Common myeloid progenitor, CD34-positive (primary cell): ENCODE measurements at regions not wholly inside any gene's neighbourhood (a gene's known extent, or its start where the extent isn't known, plus 50 kb on each side); places are given as distances from the start of the nearest gene placed in this dataset.

Source experiments
- CTCF ChIA-PET: fragments of 350-600 bp; sonication (Branson Sonifier 250); formaldehyde crosslinking; loops from one replicate; lab custom pipeline; 2021; ENCODE audit warnings: antibody characterized with exemption; lab: Charles Lee
- POLR2A ChIA-PET: fragments of 350-600 bp; sonication (Branson Sonifier 250); formaldehyde crosslinking; loops from one replicate; lab custom pipeline; 2021; ENCODE audit warnings: antibody characterized with exemption; lab: Charles Lee
- DNase-seq, 3 donors: peaks; one replicate each; pipeline versions ENCODE4 v3.0.0 to v3.0.0-alpha.2; 2013
- H3K27ac ChIP-seq, 2 experiments: 1 replicate in 1 of 2; 2 replicates in 1 of 2; pipeline ENCODE4 v1.7.0; 2013; ENCODE audit warnings: inconsistent platforms in 2 of 2, low read length in 2 of 2, mild to moderate bottlenecking in 2 of 2, low read depth in 1 of 2, moderate library complexity in 1 of 2; ENCODE audit not compliant: severe bottlenecking in 2 of 2, insufficient read depth in 1 of 2, poor library complexity in 1 of 2
- H3K27me3 ChIP-seq, 5 experiments: replicated peaks in 2 of 5; 1 replicate in 3 of 5; 2 replicates in 2 of 5; pipeline versions ENCODE4 v1.6.1 to v1.7.0; 2013; ENCODE audit warnings: low read length in 4 of 5, mild to moderate bottlenecking in 2 of 5, moderate library complexity in 2 of 5, inconsistent platforms in 1 of 5; ENCODE audit not compliant: insufficient read depth in 5 of 5, control insufficient read depth in 4 of 5
- H3K36me3 ChIP-seq, 4 experiments: 1 replicate in 2 of 4; 2 replicates in 2 of 4; pipeline versions ENCODE4 v1.6.1 to v1.7.0; 2013; ENCODE audit warnings: low read length in 3 of 4, control low read depth in 1 of 4, mild to moderate bottlenecking in 1 of 4; ENCODE audit not compliant: control insufficient read depth in 4 of 4, insufficient read depth in 4 of 4
- H3K4me1 ChIP-seq, 4 experiments: 1 replicate in 3 of 4; 2 replicates in 1 of 4; pipeline versions ENCODE4 v1.6.1 to v1.7.1; 2013; ENCODE audit warnings: low read length in 3 of 4, mild to moderate bottlenecking in 3 of 4, control low read depth in 1 of 4, inconsistent platforms in 1 of 4, moderate library complexity in 1 of 4; ENCODE audit not compliant: control insufficient read depth in 4 of 4, insufficient read depth in 4 of 4; ENCODE audit errors: control extremely low read depth in 1 of 4
- H3K4me3 ChIP-seq, 7 experiments: 1 replicate in 4 of 7; 2 replicates in 3 of 7; pipeline versions ENCODE4 v1.5.1 to v1.7.0; 2013; ENCODE audit warnings: mild to moderate bottlenecking in 7 of 7, low read length in 6 of 7, moderate library complexity in 6 of 7, inconsistent platforms in 2 of 7, low read depth in 2 of 7, control low read depth in 1 of 7; ENCODE audit not compliant: insufficient read depth in 4 of 7, control insufficient read depth in 1 of 7; ENCODE audit errors: extremely low read depth in 1 of 7
- H3K9me3 ChIP-seq, 5 experiments: 1 replicate in 4 of 5; 2 replicates in 1 of 5; pipeline versions ENCODE4 v1.6.1 to v1.7.1; 2013; ENCODE audit warnings: low read length in 4 of 5, mild to moderate bottlenecking in 2 of 5, inconsistent platforms in 1 of 5, low read depth in 1 of 5, moderate library complexity in 1 of 5; ENCODE audit not compliant: control insufficient read depth in 4 of 5, insufficient read depth in 2 of 5; ENCODE audit errors: control extremely low read depth in 1 of 5
- WGBS: methylation state at CpG from one replicate; pipeline ENCODE4 v1.1.5; 2013; ENCODE audit not compliant: insufficient coverage; 5-methylcytosine and 5-hydroxymethylcytosine counted together

GRCh38 chr7:53437336-53437735 is 401.9 kb downstream of the POM121L12 start:
- no peaks in the 10 kb centered on the region for H3K36me3 ChIP-seq
- CTCF ChIA-PET = no interaction called here
- POLR2A ChIA-PET = no interaction called here
- DNase-seq = no peak
- H3K9me3 ChIP-seq = no peaks in the 10 kb centered on the region
- no peak overlapping the region for H3K27ac ChIP-seq
- no peaks in the 10 kb centered on the region for H3K4me1 ChIP-seq
- WGBS = 100% methylated on average over 4 of the region's 4 CpGs
- H3K27me3 ChIP-seq = no peaks in the 10 kb centered on the region
- no peak overlapping the region for H3K4me3 ChIP-seq

DNA sequence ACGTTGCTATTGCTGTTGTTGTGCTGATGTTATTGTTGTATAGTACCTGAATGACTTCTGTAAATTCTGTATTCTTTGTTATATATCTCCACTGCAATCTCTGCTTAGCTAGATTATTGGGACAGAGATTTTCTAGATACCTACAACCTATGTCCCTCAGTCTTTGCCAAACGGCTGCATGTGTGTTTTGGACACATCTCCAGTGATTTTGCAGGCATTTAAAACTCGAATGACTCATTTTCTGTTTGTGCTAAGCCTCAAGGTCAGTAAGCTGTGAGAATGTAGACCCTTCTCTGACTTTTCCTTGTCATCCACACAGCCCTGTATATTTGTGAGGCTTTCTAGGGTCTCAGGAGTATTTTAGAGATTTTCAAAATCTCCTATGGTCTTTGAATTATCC is 410.7 kb downstream of the POM121L12 start:
- 64% methylated on average over 2 of the region's 3 CpGs for WGBS
- Histone ChIP-seq H3K4me1 (no peaks in the 10 kb centered on the region), H3K27ac (no peak overlapping the region), H3K27me3 (no peaks in the 10 kb centered on the region), H3K9me3 (no peaks in the 10 kb centered on the region), H3K36me3 (no peaks in the 10 kb centered on the region), H3K4me3 (no peak overlapping the region)
- ChIA-PET CTCF (no interaction called here), POLR2A (no interaction called here)
- no peak for DNase-seq

DNA sequence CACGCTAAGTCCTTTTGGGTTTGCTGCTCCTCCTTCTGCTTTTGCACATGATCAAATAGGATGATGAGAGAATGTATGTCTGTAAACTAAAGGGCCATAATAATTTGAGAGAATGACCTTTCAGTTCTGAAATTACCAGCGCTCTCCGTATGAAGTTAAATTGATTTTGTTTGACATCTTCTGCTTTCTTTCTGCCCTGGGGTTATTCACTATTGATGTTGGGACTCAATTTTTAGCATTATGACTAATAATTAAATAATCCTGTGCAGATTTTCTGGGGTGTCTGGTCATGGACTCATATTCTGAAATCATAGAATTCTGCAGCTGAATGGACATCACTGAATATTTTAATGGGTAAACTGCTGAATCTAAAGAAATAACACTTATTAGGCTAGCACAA is 423.2 kb downstream of the POM121L12 start:
- ChIA-PET CTCF (no interaction called here), POLR2A (no interaction called here)
- Histone ChIP-seq H3K27me3 (no peaks in the 10 kb centered on the region), H3K9me3 (no peaks in the 10 kb centered on the region), H3K27ac (no peak overlapping the region), H3K36me3 (no peaks in the 10 kb centered on the region), H3K4me1 (no peaks in the 10 kb centered on the region), H3K4me3 (no peak overlapping the region)
- DNase-seq = no peak
- WGBS = 88% methylated on average over 3 of the region's 3 CpGs

DNA sequence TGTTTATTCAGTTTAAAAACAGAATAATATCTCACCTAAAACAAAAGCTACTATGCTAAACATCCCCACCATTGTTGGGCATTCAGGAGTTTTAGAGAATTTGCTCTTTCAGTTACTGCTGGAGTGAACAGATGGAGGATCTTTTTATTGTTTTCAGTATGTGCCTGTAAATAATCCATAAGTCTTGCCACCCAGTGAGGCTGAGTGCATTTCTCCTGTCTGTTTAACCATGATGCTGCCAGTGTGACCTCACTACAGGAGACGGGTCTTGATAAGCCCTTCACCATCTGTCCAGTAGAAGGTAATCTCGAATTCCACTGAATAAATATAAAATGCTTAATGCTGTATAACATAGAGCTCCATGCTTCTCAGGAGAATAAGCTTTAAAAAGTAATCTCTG is 430.9 kb downstream of the POM121L12 start:
- WGBS = no CpG with 5 or more reads among the region's 2 CpGs
- CTCF ChIA-PET = no interaction called here
- no peaks in the 10 kb centered on the region for H3K27me3 ChIP-seq
- POLR2A ChIA-PET = no interaction called here
- H3K4me1 ChIP-seq = no peaks in the 10 kb centered on the region
- no peaks in the 10 kb centered on the region for H3K9me3 ChIP-seq
- no peak for DNase-seq
- no peaks in the 10 kb centered on the region for H3K36me3 ChIP-seq
- no peak overlapping the region for H3K27ac ChIP-seq
- H3K4me3 ChIP-seq = no peak overlapping the region

DNA sequence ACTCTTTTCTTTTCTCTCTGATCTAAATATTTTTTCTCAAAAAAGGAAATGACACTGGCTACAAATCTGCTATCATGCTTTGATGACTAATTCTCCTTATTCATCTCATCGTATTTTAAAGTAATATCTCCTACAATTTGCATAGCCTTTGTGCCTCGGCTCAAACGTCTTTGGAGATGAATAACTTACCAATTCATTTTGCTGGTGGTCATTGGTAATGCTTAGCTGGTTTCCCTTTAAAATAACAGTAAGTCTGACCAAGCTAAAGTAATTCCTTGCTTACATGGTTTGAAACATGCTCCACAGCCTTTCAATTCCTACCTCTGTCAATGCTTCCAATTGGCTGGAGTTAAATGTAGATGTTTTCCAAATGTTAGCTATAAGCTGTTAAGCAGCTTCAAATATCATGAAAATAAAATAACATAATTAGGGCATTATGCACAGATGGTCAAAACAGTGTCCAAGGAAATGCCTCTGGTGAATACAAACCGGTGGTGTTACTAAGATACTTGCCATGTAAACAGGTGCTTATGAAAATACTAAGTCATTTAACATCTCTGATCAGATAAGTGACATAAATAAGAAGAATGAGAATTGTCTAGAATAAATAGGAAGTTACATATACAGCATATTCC is 435.0 kb downstream of the POM121L12 start:
- DNase-seq = no peak
- Histone ChIP-seq H3K27ac (no peak overlapping the region), H3K9me3 (no peaks in the 10 kb centered on the region), H3K27me3 (no peaks in the 10 kb centered on the region), H3K4me1 (no peaks in the 10 kb centered on the region), H3K36me3 (no peaks in the 10 kb centered on the region), H3K4me3 (no peak overlapping the region)
- ChIA-PET CTCF (no interaction called here), POLR2A (no interaction called here)
- no CpG with 5 or more reads among the region's 4 CpGs for WGBS

GRCh38 chr7:53473371-53473770 is 437.9 kb downstream of the POM121L12 start:
- Histone ChIP-seq H3K9me3 (no peaks in the 10 kb centered on the region), H3K4me1 (no peaks in the 10 kb centered on the region), H3K27me3 (no peaks in the 10 kb centered on the region), H3K36me3 (no peaks in the 10 kb centered on the region), H3K27ac (no peak overlapping the region), H3K4me3 (no peak overlapping the region)
- POLR2A ChIA-PET = no interaction called here
- WGBS = 100% methylated on average over 1 of the region's 1 CpG
- CTCF ChIA-PET = no interaction called here
- DNase-seq = no peak

DNA sequence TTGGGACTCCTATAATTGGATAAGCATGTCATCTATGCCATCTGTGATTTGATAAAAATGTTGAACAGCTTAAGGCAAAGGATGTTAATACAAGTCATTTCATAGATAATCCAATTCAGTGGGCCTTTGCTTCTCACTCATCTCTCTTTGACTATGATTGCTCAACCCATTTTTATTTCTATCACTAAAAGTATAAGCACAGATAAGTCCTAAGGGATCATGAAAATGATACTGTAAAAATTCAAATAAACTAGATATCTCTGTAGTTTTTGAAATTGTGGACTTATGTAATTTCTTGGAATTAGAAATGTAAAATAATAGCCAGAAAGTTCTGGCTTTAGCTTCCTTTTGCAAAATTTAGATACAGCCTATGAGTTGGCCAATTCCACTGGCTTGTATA is 440.3 kb downstream of the POM121L12 start:
- DNase-seq = no peak
- Histone ChIP-seq H3K4me1 (no peaks in the 10 kb centered on the region), H3K9me3 (no peaks in the 10 kb centered on the region), H3K27ac (no peak overlapping the region), H3K36me3 (no peaks in the 10 kb centered on the region), H3K4me3 (no peak overlapping the region), H3K27me3 (no peaks in the 10 kb centered on the region)
- ChIA-PET CTCF (no interaction called here), POLR2A (no interaction called here)
